ENCODE measurements at regions not wholly inside any gene's neighbourhood (a gene's known extent, or its start where the extent isn't known, plus 50 kb on each side); places are given as distances from the start of the nearest gene placed in this dataset.
"Not testable (repeated sequence)": the region's sequence is repeated elsewhere in the genome, so short reads cannot be mapped to it uniquely, and the experiment has no call there.

GRCh38 chrX:136975684-136976470 is 57.9 kb downstream of the GPR101 start:
- DNase-seq (ENCODE audit: low read depth) = no peak

- DNase-seq (ENCODE audit: low read depth) = no peak
Observed at GRCh38 chrX:136967966-136968365, 65.8 kb downstream of the GPR101 start.

GRCh38 chrX:136963973-136964372 is 69.8 kb downstream of the GPR101 start:
- DNase-seq (ENCODE audit: low read depth) = no peak

GRCh38 chrX:136961594-136962135 is 72.1 kb downstream of the GPR101 start:
- DNase-seq (ENCODE audit: low read depth) = no peak

- no peak for DNase-seq (ENCODE audit: low read depth)
Observed at GRCh38 chrX:136954930-136955329, 74.4 kb upstream of the RBMX start.

GRCh38 chrX:136953867-136954787 is 73.6 kb upstream of the RBMX start:
- peak; percentile 38 for DNase-seq (ENCODE audit: low read depth)

GRCh38 chrX:136950211-136950610 is 69.7 kb upstream of the RBMX start:
- no peak for DNase-seq (ENCODE audit: low read depth)

- no peak for DNase-seq (ENCODE audit: low read depth)
Observed at GRCh38 chrX:136941396-136942337, 61.1 kb upstream of the RBMX start.

- DNase-seq (ENCODE audit: low read depth) = no peak
Observed at GRCh38 chrX:136936183-136936549, 55.6 kb upstream of the RBMX start.

GRCh38 chrX:136935533-136936182 is 55.1 kb upstream of the RBMX start:
- not testable (repeated sequence) for DNase-seq (ENCODE audit: low read depth)

- DNase-seq (ENCODE audit: low read depth) = not testable (repeated sequence)
Observed at GRCh38 chrX:136934652-136935051, 54.1 kb upstream of the RBMX start.

- DNase-seq (ENCODE audit: low read depth) = no peak
Observed at GRCh38 chrX:136933611-136934145, 53.2 kb upstream of the RBMX start.

GRCh38 chrX:136931661-136932060 is 51.1 kb upstream of the RBMX start:
- DNase-seq (ENCODE audit: low read depth) = no peak
